LNCAP (cell line): ENCODE measurements at regions not wholly inside any gene's neighbourhood (a gene's known extent, or its start where the extent isn't known, plus 50 kb on each side); places are given as distances from the start of the nearest gene placed in this dataset.

Experiments used
- CTCF ChIP-seq: fragments of 450-650 bp; IDR thresholded peaks from 2 replicates; pipeline ENCODE4 v1.5.1; 2017; ENCODE audit warnings: mild to moderate bottlenecking

GRCh38 chr12:93078577-93078976 is 149.5 kb upstream of the EEA1 start:
- no peak for TF ChIP-seq CTCF

- no peak for TF ChIP-seq CTCF
These were observed 150.2 kb upstream of the EEA1 start for GRCh38 chr12:93079271-93079670.

- no peak for TF ChIP-seq CTCF
These were observed 150.9 kb upstream of the EEA1 start for GRCh38 chr12:93079976-93080375.

GRCh38 chr12:93080452-93080851 is 151.4 kb upstream of the EEA1 start:
- TF ChIP-seq CTCF, result no peak

- no peak for TF ChIP-seq CTCF
These were observed 152.1 kb upstream of the EEA1 start for GRCh38 chr12:93080994-93081809.

- no peak for TF ChIP-seq CTCF
These were observed 152.7 kb upstream of the EEA1 start for GRCh38 chr12:93081810-93082165.

- TF ChIP-seq CTCF, result no peak
These were observed 156.5 kb upstream of the EEA1 start for GRCh38 chr12:93085383-93086287.
